ENCODE measurements at regions not wholly inside any gene's neighbourhood (a gene's known extent, or its start where the extent isn't known, plus 50 kb on each side); places are given as distances from the start of the nearest gene placed in this dataset.

GRCh38 chr2:61722318-61722717 lies 131.5 kb downstream of the FAM161A start:
- DNase-seq (ENCODE audit: low spot score) = no peak

DNA sequence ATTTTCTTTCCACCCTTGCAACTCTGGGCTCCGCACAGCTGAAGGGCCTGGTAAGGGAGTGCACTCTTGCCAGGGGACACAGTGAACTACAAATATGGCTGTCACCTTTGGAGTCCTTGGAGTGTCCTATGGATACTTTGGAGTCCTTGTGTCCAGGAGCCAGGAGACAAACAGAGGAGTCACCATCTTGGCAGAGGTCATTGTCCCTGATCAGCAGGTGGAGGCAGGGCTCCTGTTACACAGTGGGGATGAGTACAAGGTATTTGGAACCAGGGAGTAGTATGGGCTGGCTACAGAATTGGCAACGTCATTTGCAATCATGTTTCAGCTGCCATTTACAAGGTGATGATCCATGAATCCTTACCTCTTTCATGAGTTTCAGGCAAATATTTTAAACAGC lies 132.5 kb downstream of the FAM161A start:
- DNase-seq (ENCODE audit: low spot score) = no peak

GRCh38 chr2:61720911-61721310 lies 132.9 kb downstream of the FAM161A start:
- DNase-seq (ENCODE audit: low spot score) = no peak

- no peak for DNase-seq (ENCODE audit: low spot score)
These were observed 134.9 kb downstream of the FAM161A start for GRCh38 chr2:61718965-61719364.

DNA sequence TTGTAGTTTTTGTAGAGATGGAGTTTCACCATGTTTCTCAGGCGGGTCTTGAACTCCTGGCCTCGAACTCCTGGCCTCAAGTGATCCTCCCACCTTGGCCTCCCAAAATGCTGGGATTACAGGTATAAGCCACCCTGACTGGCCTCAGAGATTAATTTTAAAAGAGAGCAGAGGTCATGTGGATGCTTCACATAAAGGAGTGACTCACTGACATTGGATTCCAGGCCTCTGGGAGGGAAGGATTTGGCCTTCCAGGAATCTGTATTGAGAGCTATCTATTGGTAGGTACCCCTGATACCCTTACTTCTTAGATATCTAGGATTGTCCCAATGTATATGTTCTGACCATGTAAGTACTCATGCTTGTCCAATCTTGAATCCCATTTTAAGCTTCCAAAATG lies 138.4 kb downstream of the FAM161A start:
- DNase-seq (ENCODE audit: low spot score) = no peak

GRCh38 chr2:61714210-61714609 lies 139.7 kb downstream of the FAM161A start:
- no peak for DNase-seq (ENCODE audit: low spot score)

DNA sequence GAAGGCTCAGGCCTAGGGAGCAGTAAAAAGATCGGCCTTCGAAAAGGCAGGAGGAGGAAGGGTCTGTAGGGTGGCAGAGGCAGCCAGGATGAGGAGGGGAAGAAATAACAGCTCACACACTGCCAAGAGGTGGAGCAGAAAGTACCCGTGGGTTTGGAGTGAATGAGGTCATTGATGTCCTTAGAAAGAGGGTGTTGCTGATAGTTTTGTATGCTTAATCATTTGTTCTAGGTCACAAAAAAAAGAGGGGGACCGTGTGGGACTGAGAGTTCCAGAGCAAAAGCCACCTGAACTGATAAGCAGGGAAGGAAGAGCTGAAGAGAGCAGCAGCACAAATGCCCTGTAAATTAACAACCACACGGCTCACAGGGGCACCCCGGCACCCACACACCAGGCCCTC lies 140.4 kb downstream of the FAM161A start:
- DNase-seq (ENCODE audit: low spot score) = no peak

GRCh38 chr2:61712060-61712459 lies 141.8 kb downstream of the FAM161A start:
- no peak for DNase-seq (ENCODE audit: low spot score)

- DNase-seq (ENCODE audit: low spot score) = no peak
These were observed 143.1 kb downstream of the FAM161A start for GRCh38 chr2:61710711-61711110.

DNA sequence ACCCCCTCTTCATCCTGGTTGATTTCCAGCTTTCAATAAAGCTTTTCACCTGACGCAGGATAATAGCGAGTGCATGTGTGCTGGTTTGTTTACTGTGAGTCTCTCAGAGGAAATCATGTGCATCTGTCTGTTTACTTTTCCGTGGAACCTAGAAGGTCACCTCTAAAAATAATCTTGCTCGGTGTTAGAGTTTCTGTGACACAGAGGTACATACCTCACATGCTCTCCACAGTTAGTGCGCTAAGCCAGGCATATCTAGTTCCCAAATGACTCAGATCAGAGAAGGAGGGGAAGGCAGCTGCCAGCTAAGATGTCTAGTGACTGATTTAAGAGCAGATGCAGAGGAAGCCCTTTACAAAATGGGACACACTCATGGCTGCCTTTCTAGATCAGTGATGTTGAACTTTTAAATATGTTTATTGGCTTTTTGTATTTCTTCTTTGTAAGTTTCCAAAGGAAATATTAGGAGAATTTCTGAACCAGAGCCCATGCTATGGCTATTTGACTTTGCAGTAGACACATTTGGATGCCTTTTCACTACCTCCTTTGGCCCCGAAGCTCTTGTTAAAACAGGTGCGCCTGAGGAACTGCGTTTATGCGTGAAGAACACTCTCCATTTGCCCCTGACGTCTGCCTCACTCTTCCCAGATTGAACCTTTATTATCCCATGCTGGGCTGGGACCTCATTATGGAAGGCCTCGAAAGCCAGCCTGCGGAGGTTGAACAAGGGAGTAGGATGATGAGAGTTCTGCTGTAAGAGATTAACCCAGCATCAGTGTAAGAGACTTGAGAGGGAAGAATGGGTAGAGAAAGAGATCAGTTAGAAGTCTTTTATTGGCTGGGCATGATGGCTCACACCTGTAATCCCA lies 145.6 kb downstream of the FAM161A start:
- no peak for DNase-seq (ENCODE audit: low spot score)

DNA sequence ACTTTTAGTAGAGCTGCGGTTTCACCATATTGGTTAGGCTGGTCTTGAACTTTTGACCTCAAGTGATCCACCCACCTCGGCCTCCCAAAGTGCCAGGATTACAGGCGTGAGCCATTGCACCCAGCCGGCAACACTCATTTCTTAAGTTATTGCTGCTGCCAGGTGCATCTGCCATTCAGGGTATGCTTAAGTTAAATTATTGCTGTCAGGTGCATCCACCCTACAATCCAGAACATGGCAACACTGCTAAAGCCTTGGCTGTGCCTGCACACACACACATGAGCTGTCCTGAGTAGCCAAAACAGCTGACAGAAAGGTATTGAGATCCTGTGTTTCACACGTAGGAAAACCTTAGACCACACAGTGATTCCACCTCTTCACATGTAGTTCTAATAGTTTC lies 148.2 kb downstream of the FAM161A start:
- DNase-seq (ENCODE audit: low spot score) = no peak

GRCh38 chr2:61704364-61704763 lies 149.5 kb downstream of the FAM161A start:
- no peak for DNase-seq (ENCODE audit: low spot score)

- DNase-seq (ENCODE audit: low spot score) = no peak
These were observed 151.8 kb downstream of the FAM161A start for GRCh38 chr2:61702088-61702467.

DNA sequence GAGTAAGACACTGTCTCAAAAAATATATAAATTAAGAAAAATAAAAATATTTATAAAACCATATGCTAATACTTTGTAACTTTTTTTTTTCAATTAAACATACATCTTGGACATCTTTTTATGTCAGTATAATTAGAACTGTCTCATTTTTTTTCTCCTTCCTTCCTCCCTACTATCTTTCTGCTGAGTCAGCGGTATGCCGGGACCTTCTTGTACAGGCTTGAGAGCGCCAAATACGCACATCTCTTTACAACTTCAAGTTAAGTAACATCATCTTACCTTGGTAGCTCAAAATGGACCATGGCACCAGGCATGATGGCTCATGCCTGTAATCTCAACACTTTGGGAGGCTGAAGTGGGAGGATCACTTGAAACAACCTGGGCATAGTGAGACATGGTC lies 153.4 kb downstream of the FAM161A start:
- no peak for DNase-seq (ENCODE audit: low spot score)

DNA sequence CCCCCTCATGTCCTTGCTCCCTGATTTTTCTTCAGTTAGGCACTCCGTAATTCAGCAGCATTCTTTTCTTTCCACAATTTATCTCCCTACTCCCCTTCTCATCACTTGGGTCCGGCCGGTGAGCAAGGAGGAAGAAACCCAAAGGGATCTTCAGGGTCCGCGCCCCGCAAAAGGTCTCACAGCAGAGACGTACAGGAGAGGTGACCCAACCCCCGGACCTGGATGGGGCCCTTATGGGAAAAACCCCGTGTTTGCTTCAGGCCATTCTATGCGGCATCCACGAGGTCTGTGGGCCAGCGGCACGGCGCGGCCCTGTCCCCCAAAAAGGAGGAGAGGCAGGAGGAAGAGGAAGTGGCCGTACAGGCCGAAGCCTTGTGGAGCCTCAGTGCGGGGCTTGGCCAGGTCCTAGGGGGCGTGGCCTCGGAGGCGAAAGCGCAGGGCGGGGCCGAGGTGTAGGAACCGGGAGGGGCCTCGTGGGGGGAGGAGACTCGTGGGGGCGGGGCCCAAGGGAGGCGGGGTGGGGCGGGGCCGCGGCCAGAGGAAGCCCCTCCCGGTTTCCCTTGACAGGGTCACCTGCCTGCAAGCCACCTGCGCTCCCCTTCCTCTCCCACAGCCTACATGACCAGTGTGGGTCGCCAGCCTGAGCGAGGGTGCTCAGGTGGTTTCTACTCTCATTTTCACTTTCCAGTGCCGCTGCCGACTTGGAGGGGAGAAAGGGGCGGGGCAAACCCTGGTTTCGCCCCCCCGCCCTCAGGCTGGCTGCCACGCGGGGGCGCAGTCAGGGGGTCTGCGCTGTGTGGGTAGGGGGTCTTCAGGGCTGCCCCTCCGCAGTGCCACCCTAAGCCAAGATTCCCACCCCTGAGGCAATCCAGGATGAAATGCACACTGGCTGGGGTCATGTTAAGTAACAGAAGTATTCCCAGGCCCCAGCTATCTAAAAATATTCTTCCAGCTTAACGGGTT lies 156.4 kb upstream of the XPO1 start:
- DNase-seq (ENCODE audit: low spot score) = peak; percentile 92

DNA sequence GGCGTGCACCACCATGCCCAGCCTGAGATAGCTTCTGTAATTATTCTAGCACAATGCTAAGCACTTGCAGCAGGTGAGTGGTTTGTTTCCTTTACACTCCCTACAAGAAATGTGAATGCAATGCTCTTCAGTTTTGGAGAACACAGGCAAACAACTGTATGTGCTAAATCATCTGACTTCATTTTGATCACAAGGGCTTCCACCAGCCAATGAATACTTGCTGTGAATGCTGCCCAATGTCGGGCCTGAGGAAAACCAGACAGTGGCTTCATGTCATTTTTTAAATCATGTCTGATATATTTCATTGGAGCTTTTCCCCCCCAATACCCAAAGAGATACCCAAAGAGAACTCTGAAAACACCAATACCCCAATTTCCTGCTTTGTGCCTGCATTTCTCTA lies 155.6 kb upstream of the XPO1 start:
- DNase-seq (ENCODE audit: low spot score) = no peak

DNA sequence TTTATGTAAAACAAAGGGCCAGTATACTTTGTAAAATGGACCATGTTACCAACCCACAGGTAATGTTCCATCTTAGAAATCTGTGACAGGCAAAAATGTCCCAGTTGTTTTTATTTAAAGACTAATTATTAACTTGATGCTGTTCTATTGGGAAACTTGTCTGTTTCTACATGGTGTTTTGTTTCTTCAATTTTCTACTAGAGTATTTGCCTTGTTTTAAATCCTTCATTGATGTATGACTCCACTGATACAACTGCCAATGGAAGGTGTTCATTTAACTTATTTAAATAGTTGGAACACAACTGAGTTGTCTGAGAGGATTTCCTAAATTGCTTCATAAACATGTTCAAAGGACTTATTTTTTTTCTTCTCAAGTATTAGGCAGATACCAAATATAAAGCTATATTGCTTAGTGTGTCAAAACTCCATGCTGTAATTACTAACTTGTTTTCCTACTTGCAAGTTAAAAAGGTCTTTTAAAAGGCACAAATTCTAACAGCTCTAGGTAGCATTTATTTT lies 152.0 kb upstream of the XPO1 start:
- DNase-seq (ENCODE audit: low spot score) = no peak

- DNase-seq (ENCODE audit: low spot score) = no peak
These were observed 151.4 kb upstream of the XPO1 start for GRCh38 chr2:61689568-61689967.

- no peak for DNase-seq (ENCODE audit: low spot score)
These were observed 150.5 kb upstream of the XPO1 start for GRCh38 chr2:61688369-61689334.

DNA sequence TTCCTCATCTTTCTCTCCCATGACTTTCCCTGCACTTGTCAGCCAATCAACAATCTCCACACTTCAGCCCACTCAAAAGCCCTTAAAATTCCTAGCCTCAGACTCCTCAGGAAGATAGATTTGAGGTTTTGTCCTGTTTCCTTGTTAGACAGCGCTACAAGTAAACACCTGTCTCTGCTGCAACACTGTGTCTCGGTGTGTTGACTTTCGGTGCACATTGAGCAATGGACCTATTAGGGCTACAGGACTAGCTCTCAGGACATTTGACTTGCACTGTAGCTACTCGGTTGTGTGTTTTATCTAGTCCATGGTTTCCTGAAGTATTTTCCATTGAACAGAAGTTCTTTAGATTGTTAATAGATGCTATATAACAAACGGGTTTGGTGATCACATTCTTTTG lies 140.9 kb upstream of the XPO1 start:
- DNase-seq (ENCODE audit: low spot score) = no peak

- DNase-seq (ENCODE audit: low spot score) = no peak
These were observed 139.8 kb upstream of the XPO1 start for GRCh38 chr2:61677942-61678341.

GRCh38 chr2:61677306-61677705 lies 139.2 kb upstream of the XPO1 start:
- no peak for DNase-seq (ENCODE audit: low spot score)
